Glutamatergic neuron (in vitro differentiated cells): ENCODE measurements at regions not wholly inside any gene's neighbourhood (a gene's known extent, or its start where the extent isn't known, plus 50 kb on each side); places are given as distances from the start of the nearest gene placed in this dataset.

ENCODE experiments used
- DNase-seq: peaks from one replicate; pipeline ENCODE4 v3.0.0; 2022
- H3K27ac Mint-ChIP-seq: one replicate; pipeline ENCODE4 v1.8.0; 2020; ENCODE audit warnings: mild to moderate bottlenecking, mixed read lengths, inconsistent platforms; ENCODE audit not compliant: unreplicated experiment
- H3K27me3 Mint-ChIP-seq: one replicate; pipeline ENCODE4 v1.8.0; 2020; ENCODE audit warnings: mild to moderate bottlenecking, moderate library complexity, mixed read lengths, inconsistent platforms; ENCODE audit not compliant: unreplicated experiment
- H3K36me3 Mint-ChIP-seq: one replicate; pipeline ENCODE4 v1.8.0; 2020; ENCODE audit warnings: mild to moderate bottlenecking, mixed read lengths, inconsistent platforms; ENCODE audit not compliant: unreplicated experiment
- H3K4me1 Mint-ChIP-seq: one replicate; pipeline ENCODE4 v1.8.0; 2020; ENCODE audit warnings: mild to moderate bottlenecking, low read depth, mixed read lengths, inconsistent platforms; ENCODE audit not compliant: unreplicated experiment
- H3K4me3 Mint-ChIP-seq: one replicate; pipeline ENCODE4 v1.8.0; 2020; ENCODE audit warnings: mild to moderate bottlenecking, mixed read lengths, inconsistent platforms; ENCODE audit not compliant: unreplicated experiment
- H3K9me3 Mint-ChIP-seq: one replicate; pipeline ENCODE4 v1.8.0; 2020; ENCODE audit warnings: mild to moderate bottlenecking, moderate library complexity, mixed read lengths, inconsistent platforms; ENCODE audit not compliant: unreplicated experiment
- TF ChIP-seq, protein P1 (sequence below): fragments of 200-600 bp; sonication (generic); IDR thresholded peaks from one replicate; pipeline ENCODE4 v1.5.0; 2021; ENCODE audit not compliant: partially characterized antibody, unreplicated experiment

DNA sequence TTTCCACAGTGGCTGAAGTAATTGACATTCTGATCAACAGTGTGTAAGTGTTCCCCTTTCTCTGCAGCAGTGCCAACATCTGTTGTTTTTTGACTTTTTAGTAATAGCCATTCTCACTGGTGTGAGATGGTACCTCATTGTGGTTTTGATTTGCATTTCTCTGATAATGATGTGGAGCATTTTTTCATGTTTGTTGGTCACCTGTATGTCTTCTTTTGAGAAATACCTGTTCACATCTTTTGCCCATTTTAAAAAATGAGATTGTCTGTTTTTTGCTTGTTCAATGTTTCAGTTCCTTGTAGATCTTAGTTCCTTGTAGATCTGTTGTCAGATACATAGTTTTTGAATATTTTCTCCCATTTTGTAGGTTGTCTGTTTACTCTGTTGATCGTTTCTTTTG is 162.5 kb upstream of the PITX1 start:
- H3K4me1 Mint-ChIP-seq: no peaks in the 10 kb centered on the region
- peaks cover 3% of the 10 kb centered on the region for H3K27me3 Mint-ChIP-seq
- no peak overlapping the region for H3K27ac Mint-ChIP-seq
- TF ChIP-seq, protein P1, sequence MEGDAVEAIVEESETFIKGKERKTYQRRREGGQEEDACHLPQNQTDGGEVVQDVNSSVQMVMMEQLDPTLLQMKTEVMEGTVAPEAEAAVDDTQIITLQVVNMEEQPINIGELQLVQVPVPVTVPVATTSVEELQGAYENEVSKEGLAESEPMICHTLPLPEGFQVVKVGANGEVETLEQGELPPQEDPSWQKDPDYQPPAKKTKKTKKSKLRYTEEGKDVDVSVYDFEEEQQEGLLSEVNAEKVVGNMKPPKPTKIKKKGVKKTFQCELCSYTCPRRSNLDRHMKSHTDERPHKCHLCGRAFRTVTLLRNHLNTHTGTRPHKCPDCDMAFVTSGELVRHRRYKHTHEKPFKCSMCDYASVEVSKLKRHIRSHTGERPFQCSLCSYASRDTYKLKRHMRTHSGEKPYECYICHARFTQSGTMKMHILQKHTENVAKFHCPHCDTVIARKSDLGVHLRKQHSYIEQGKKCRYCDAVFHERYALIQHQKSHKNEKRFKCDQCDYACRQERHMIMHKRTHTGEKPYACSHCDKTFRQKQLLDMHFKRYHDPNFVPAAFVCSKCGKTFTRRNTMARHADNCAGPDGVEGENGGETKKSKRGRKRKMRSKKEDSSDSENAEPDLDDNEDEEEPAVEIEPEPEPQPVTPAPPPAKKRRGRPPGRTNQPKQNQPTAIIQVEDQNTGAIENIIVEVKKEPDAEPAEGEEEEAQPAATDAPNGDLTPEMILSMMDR: no peak
- H3K9me3 Mint-ChIP-seq: peaks cover 3% of the 10 kb centered on the region
- no peak for DNase-seq
- peaks cover 9% of the 10 kb centered on the region for H3K36me3 Mint-ChIP-seq
- H3K4me3 Mint-ChIP-seq: no peak overlapping the region

DNA sequence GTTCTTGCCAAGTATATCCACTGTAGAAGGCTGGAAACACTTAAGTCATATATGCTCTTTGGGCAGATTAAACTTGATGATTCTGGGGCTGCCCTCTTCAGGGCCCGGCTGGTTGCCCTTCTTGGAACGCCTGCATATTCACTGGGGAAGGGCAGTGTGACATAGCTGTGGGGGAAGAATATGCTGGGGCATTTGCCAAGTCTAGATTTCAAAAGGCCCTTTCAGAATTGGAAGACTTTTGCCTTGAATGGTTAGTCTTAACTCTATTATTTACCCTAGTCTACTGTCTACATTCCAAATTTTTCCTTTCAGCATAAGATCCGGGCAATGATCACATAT is 161.2 kb upstream of the PITX1 start:
- Mint-ChIP-seq H3K27ac (no peak overlapping the region), H3K36me3 (peaks cover 9% of the 10 kb centered on the region), H3K4me1 (peaks cover 1% of the 10 kb centered on the region), H3K27me3 (peaks cover 3% of the 10 kb centered on the region), H3K9me3 (peaks cover 3% of the 10 kb centered on the region), H3K4me3 (no peak overlapping the region)
- DNase-seq: no peak
- TF ChIP-seq, protein P1: no peak

DNA sequence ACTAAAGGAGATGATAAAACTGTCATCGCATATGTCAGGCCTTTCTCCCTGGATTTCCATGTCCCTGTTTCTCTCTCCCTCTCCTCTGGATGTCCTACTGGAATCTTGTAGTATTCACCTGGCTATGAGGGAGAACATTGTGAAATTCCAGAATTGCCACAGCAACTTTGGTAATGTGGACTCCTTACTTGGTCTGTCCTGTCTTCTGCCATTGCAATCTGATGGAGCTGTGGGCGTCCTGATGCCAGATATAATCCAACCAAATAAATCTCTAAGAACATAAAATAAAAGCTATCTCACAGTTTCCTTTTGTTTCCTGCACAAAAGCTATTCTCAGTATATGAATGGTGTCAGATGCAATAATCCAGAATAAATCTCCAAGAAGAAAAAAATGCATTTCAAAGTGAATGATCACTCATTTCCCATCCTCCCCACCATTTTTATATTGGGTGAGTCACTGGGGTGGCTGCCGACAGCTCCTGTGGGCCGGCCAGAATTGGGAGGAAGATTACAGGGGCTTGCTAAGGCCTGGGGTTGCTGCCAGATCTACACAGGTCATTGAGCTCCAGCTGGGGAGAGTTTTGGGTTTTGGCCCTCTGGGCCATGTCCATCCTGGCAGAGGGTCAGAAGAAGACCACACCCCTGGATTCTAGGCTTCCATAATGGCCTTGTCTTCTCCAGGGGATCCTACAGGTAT is 160.7 kb upstream of the PITX1 start:
- Mint-ChIP-seq H3K9me3 (peaks cover 3% of the 10 kb centered on the region), H3K36me3 (peaks cover 9% of the 10 kb centered on the region), H3K4me3 (no peak overlapping the region), H3K27ac (no peak overlapping the region), H3K4me1 (peaks cover 1% of the 10 kb centered on the region), H3K27me3 (peaks cover 3% of the 10 kb centered on the region)
- TF ChIP-seq, protein P1: no peak
- DNase-seq: no peak

DNA sequence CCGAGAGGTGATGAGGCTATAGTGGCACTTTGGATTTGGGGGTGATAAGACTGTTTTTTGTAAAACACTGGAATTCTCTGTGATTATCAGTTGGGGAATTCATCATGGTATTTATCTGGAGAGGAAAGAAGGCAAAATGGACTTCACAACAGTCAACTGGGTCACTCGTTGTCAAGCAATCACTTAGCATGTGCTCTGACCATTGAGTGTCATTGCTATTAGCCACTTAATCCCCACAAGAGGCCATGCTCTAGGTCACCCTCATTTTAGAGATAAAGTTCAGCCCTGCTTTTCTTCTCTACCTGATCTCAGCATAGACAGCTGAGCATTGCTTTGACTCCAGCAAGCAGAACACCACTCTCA is 160.1 kb upstream of the PITX1 start:
- Mint-ChIP-seq H3K27me3 (peaks cover 3% of the 10 kb centered on the region), H3K9me3 (peaks cover 3% of the 10 kb centered on the region), H3K36me3 (peaks cover 9% of the 10 kb centered on the region), H3K4me3 (no peak overlapping the region), H3K4me1 (peaks cover 1% of the 10 kb centered on the region), H3K27ac (no peak overlapping the region)
- TF ChIP-seq, protein P1: no peak
- no peak for DNase-seq

DNA sequence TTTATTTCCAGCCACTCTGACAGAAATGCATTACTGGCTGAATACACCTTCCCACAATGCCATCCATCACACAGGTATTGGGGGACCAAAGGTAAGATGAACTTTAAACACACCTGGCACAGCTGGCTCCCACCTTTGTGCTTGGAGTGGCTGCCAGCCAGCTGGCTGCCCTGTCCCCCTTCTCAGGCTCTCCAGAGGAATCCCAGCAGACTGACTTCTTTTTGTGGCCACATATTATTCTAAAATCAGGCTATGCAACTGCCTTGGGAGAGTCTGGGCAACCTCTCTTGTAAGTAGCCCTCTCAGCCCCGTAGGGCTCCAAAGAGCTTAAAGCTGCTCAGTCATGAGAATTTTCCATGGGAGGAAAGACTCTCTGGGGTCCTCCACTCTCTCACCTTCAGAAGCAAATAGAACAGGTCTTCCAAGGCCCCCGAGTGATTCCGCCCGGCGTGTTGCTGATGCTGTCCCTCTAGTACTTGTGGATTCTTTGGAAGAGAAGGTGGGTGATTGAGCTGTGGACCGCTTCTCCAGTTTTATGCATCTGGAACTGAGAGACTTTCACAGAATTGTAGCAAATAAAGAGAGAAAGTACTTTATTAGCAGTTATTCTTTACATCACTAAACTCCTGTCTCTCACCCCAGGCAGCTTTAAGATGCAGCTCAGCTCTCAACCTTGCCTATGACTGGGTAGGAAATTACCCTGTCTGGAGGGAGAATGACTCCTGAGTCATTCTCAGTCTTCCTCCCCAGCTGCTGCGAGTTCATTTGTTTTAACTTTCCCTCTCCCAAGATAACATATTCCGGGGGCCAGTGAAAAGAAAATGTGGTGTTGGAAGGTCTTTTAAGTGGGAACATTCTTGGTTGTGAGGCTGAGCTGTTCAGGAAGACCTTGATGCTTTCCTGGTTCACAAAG is 159.4 kb upstream of the PITX1 start:
- H3K27ac Mint-ChIP-seq: no peak overlapping the region
- peaks cover 3% of the 10 kb centered on the region for H3K27me3 Mint-ChIP-seq
- TF ChIP-seq, protein P1: no peak
- peaks cover 5% of the 10 kb centered on the region for H3K36me3 Mint-ChIP-seq
- no peak for DNase-seq
- no peak overlapping the region for H3K4me3 Mint-ChIP-seq
- H3K4me1 Mint-ChIP-seq: peaks cover 1% of the 10 kb centered on the region
- peaks cover 3% of the 10 kb centered on the region for H3K9me3 Mint-ChIP-seq
